T-helper 22 cell (primary cell): ENCODE measurements at regions not wholly inside any gene's neighbourhood (a gene's known extent, or its start where the extent isn't known, plus 50 kb on each side); places are given as distances from the start of the nearest gene placed in this dataset.

Experiments
- DNase-seq: peaks from one replicate; pipeline ENCODE4 v3.0.0-alpha.2; 2020; ENCODE audit warnings: low read depth

GRCh38 chr15:93235926-93236780, 147.1 kb upstream of the RGMA start:
- DNase-seq = no peak

GRCh38 chr15:93235269-93235668, 146.3 kb upstream of the RGMA start:
- no peak for DNase-seq

- DNase-seq = no peak
These were observed 144.7 kb upstream of the RGMA start for GRCh38 chr15:93233710-93234109.

DNA sequence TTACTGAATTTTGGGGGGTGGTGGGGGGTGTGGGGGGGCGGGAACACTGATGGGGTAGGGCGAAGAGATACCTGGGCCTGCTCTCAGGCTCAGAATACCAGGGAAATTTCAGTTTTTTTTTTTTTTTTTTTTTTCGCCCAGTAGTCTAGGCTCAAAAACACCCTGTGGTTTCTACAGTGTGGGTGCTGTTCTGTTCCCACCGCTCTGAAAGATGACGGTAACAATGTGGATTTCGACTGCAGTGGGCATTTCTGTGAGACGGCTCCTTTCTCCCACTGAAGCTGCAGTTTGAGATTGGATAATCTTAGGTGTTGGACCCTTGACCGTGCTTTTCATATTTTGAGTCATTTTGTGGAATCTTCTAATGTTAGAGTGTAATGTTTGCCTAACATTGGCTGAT, 143.8 kb upstream of the RGMA start:
- DNase-seq = no peak

DNA sequence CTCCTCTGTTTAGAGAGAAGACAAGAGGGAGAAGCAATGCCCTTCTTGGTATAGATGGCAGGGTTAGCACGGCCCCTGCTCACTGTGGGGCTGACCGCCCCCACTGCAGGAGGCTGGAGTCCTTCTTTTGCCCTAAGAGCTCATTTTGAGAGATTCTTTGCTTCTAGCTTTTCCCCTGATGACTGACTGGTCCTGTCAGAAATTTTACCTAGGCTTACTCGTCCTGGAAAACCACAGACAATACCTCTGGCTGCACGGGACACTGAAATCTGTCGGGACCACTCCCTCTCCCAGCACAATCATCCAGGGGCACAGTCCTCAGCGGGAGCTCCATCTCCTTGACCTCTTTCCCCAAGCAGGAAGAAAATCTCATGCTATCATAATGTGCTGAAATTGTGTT, 143.0 kb upstream of the RGMA start:
- no peak for DNase-seq

- no peak for DNase-seq
These were observed 142.4 kb upstream of the RGMA start for GRCh38 chr15:93231261-93231925.

DNA sequence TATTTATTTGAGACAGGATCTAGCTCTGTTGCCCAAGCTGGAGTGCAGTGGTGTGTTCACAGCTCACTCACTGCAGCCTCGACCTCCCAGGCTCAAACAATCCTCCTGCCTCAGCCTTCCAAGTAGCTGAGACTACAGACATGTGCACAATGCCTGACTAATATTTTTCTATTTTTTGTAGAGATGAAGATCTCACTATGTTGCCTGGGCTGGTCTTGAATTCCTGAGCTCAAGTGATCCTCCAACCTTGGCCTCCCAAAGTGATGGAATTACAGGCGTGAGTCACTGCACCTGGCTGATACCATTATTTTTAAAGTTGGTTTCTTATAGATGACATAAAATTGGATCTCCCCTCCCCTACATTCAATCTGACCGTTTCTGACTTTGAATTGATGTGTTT, 139.5 kb upstream of the RGMA start:
- DNase-seq = no peak

DNA sequence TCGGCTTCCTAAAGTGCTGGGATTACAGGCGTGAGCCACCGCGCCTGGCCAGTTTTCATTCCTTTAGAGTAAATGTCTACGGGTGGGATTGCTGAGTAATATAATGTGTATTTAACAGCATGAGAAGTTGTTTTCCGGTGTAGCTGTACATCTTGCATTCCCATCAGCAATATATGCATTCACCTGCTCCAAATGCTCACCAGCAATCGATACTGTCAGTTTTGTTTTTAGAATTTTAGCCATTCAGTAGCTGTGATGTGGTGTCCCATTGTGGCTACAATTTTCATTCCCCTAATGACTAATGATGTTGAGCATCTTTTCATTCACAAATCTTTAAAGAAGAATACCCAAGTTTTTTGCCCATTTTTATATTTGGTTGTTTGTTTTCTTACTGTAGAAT, 134.8 kb upstream of the RGMA start:
- no peak for DNase-seq

- no peak for DNase-seq
These were observed 132.7 kb upstream of the RGMA start for GRCh38 chr15:93221759-93222158.

- no peak for DNase-seq
These were observed 130.9 kb upstream of the RGMA start for GRCh38 chr15:93219859-93220420.

DNA sequence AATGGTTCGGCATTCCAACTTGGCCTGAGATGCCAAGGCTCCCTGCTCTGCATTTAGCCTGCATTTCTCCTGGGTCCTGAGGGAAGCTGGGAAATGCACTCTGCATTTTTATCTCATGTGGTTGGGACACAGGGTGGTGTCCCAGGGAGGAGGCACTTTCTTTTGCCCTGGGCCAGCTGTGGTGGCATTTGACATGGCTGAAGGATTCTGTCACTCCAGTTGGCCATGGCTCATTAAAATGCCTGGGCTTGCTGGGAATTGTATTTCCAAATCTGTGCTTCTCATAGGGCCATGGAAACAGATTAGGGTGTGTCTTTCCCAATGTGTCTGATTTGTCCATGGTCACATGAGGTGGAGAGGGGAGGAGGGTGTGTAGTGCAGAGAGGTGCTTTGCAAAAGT, 128.3 kb upstream of the RGMA start:
- DNase-seq = no peak

DNA sequence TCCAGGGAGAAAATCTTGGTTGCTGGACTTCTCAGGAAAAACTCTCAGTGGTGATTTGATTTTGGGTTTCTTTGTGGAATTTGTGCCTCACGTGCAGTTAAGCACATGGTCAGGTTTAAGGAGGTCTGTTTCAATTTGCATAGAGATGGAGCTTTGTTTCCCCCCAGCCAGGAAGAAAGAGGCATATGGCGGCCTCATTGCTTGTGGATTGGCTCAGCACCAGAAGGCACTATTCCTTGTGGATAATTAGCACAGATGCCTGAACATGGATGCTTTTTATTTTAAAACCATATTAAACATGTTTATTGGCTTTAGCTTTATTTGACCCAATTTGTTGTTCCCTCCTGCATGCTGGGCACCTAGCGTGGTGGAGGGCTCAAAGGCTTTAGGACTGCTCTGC, 125.1 kb upstream of the RGMA start:
- DNase-seq = no peak

DNA sequence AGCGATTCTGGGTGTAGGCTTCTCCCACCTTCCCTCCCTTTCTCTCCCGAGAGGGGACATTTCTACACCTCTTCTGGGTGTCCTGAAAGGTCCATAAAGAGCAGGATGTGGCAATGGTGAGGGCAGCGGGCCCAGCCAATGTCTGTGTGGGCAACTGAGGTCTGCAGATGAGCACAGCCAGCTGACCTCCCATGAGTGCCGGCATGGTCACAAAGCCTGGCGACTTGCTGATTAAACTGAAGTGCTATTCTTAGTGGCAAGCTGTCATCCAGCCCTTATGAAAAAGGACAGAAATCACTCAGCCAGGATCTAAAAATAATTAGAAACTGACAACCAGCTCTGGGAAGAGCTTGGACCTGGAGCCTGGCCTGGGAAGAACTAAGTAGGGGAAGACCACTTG, 124.3 kb upstream of the RGMA start:
- no peak for DNase-seq

DNA sequence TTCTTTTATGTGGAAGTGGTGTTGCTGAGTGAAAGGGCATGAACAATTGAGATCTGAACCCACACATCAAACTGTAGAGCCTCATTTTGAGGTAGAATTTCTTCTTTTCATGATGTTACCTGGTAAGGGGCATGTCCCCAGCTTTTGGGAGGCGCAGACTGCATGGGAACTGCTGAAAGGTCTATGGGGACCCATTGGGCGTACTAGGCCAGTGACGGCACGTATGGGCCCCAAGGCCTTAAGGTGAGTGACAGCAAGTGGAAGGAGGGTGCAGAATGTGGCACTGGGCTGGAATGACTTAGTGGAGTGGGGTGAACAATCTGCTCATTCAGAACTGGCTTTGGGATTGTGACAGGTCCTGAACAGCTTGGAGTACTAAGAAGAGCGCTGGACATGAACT, 123.6 kb upstream of the RGMA start:
- DNase-seq = no peak

GRCh38 chr15:93210995-93211394, 122.0 kb upstream of the RGMA start:
- no peak for DNase-seq

- no peak for DNase-seq
These were observed 120.9 kb upstream of the RGMA start for GRCh38 chr15:93209690-93210445.

DNA sequence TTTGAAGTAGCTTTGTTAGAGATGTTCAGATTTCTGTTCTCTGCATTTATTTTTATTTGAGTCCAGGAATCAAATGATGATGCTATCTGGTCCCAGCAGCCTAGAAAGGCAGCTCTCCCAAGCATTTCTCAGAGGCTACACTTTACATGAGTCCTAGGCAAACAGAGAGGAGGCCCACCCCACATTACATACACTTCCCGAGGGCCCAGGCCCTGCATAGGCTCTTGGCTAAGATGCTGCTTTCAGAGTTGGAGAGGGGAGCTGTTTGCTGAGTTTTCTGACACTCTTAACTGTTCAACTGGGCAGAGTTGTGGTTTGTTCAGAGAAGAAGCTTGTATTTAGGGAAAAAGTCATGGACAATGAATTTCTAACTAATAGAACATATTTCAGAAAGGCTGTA, 117.9 kb upstream of the RGMA start:
- no peak for DNase-seq

DNA sequence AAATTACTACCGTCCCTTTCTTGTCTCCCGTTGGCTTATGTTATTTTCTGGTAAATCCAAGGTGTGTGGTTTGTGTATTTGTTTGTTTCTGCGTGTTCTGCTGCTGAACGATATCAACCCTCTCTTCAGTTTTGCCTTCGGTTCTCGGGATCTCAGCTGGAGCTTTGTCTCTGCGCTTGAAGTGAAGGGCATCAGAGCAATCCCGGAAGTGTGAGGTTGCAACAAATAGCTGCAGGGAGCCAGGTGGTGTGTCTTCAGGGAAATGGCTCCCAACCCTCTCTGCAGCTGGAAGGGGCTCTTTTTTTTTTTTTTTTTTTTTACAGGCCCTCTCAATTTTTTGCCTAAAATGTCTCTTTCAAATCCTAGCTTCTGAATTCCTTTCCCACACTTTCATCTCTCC, 116.4 kb upstream of the RGMA start:
- DNase-seq = no peak

GRCh38 chr15:93203036-93203435, 114.0 kb upstream of the RGMA start:
- DNase-seq = no peak

- no peak for DNase-seq
These were observed 113.4 kb upstream of the RGMA start for GRCh38 chr15:93202405-93202804.

DNA sequence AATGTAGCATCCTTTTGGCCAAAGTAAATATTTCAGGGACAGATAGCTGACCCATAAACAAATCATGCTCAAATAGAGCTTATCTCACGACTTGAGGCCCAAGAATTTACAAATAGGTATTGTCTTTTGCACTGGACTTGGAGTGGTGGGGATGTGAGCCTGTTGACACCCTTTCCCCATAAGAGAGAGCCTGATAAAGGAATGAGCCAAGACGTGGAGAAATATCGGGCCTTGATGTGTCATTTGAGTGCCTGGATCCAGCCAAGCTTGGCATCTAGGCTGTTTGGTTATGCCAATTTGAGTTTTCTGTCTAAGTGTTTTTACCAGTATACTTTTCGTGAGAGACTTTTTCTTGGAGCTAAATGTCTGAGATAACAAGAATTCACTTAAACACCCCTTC, 112.9 kb upstream of the RGMA start:
- no peak for DNase-seq

GRCh38 chr15:93200837-93201226, 111.8 kb upstream of the RGMA start:
- DNase-seq = no peak
